SHP77 treated with DMSO at 0.1 percent for 48 hours (cell line): ENCODE measurements at regions not wholly inside any gene's neighbourhood (a gene's known extent, or its start where the extent isn't known, plus 50 kb on each side); places are given as distances from the start of the nearest gene placed in this dataset.
"Not testable (repeated sequence)": the region's sequence is repeated elsewhere in the genome, so short reads cannot be mapped to it uniquely, and the experiment has no call there.

Experiments used
- DNase-seq: peaks from one replicate; lab custom pipeline; 2025; lab: John Stamatoyannopoulos, UW

- no peak for DNase-seq
These were observed 763.9 kb downstream of the TRAM1L1 start for GRCh38 chr4:116321471-116321870.

GRCh38 chr4:116320859-116321258 is 764.5 kb downstream of the TRAM1L1 start:
- DNase-seq, result no peak

- no peak for DNase-seq
These were observed 781.6 kb downstream of the TRAM1L1 start for GRCh38 chr4:116303736-116304188.

- DNase-seq, result no peak
These were observed 782.2 kb downstream of the TRAM1L1 start for GRCh38 chr4:116302990-116303735.

GRCh38 chr4:116275006-116275405 is 810.4 kb downstream of the TRAM1L1 start:
- no peak for DNase-seq

- no peak for DNase-seq
These were observed 813.0 kb downstream of the TRAM1L1 start for GRCh38 chr4:116272336-116272735.

GRCh38 chr4:116260931-116261330 is 824.4 kb downstream of the TRAM1L1 start:
- DNase-seq, result not testable (repeated sequence)

GRCh38 chr4:116244771-116245170 is 840.6 kb downstream of the TRAM1L1 start:
- no peak for DNase-seq

- no peak for DNase-seq
These were observed 841.9 kb downstream of the TRAM1L1 start for GRCh38 chr4:116243431-116243830.

GRCh38 chr4:116233971-116234370 is 851.4 kb downstream of the TRAM1L1 start:
- DNase-seq, result no peak

GRCh38 chr4:116231999-116232398 is 853.4 kb downstream of the TRAM1L1 start:
- DNase-seq, result not testable (repeated sequence)

- no peak for DNase-seq
These were observed 856.0 kb downstream of the TRAM1L1 start for GRCh38 chr4:116229420-116229819.

GRCh38 chr4:116223040-116223732 is 862.2 kb downstream of the TRAM1L1 start:
- DNase-seq, result no peak

- no peak for DNase-seq
These were observed 867.6 kb downstream of the TRAM1L1 start for GRCh38 chr4:116217781-116218180.

- no peak for DNase-seq
These were observed 869.8 kb downstream of the TRAM1L1 start for GRCh38 chr4:116215622-116216021.

GRCh38 chr4:116202524-116202923 is 882.9 kb downstream of the TRAM1L1 start:
- no peak for DNase-seq

- DNase-seq, result no peak
These were observed 888.0 kb downstream of the TRAM1L1 start for GRCh38 chr4:116197317-116197809.

- DNase-seq, result no peak
These were observed 902.1 kb downstream of the TRAM1L1 start for GRCh38 chr4:116183241-116183640.

GRCh38 chr4:116180157-116180601 is 905.2 kb downstream of the TRAM1L1 start:
- DNase-seq, result peak; percentile 56

- DNase-seq, result not testable (repeated sequence)
These were observed 934.0 kb downstream of the TRAM1L1 start for GRCh38 chr4:116151371-116151770.

- no peak for DNase-seq
These were observed 935.2 kb downstream of the TRAM1L1 start for GRCh38 chr4:116150152-116150551.

GRCh38 chr4:116143198-116143597 is 942.2 kb downstream of the TRAM1L1 start:
- DNase-seq, result no peak

- no peak for DNase-seq
These were observed 952.4 kb downstream of the TRAM1L1 start for GRCh38 chr4:116132946-116133345.
